HepG2 (cell line): ENCODE measurements at regions not wholly inside any gene's neighbourhood (a gene's known extent, or its start where the extent isn't known, plus 50 kb on each side); places are given as distances from the start of the nearest gene placed in this dataset.

Experiments used
- ATAC-seq: fragments of 200-7000 bp; cut with Tn5 transposase; 3 replicates; pipeline ENCODE4 v1.9.1; 2020; ENCODE audit warnings: mild to moderate bottlenecking, moderate library complexity
- BruUV-seq: library from RNA; stranded (reverse); fragments of 400-500 nt; replicated peaks from 2 replicates; lab custom pipeline; 2021; lab: Mats Ljungman, UMichigan
- CTCF ChIA-PET: fragments of 300-600 bp; formaldehyde crosslinking; extraction: SDS; loops from one replicate; lab custom pipeline; 2021; ENCODE audit warnings: low total read pairs, inconsistent platforms, low intra/inter-chr PET ratio; lab: Yijun Ruan, JAX
- POLR2A ChIA-PET: fragments of 350-600 bp; sonication (Branson Sonifier 250); formaldehyde crosslinking; loops from one replicate; lab custom pipeline; 2020; ENCODE audit warnings: antibody characterized with exemption, inconsistent platforms; lab: Yijun Ruan, JAX
- DNase-seq: peaks from one replicate; pipeline ENCODE4 v3.0.0-alpha.2; 2015; ENCODE audit warnings: low spot score
- FAIRE-seq: peaks from 3 replicates; lab custom pipeline; 2011; peaks lifted over from hg19 to GRCh38; lab: Jason Lieb, UNC
- H2AFZ ChIP-seq: one replicate; pipeline ENCODE4 v1.6.1; 2011; ENCODE audit warnings: low read length, inconsistent platforms
- H3K27ac ChIP-seq: fragments of 300-600 bp; 3 replicates; pipeline ENCODE4 v1.8.0; 2011; ENCODE audit warnings: mixed run types, mild to moderate bottlenecking, mixed read lengths, low read length, inconsistent platforms; ENCODE audit not compliant: insufficient read depth; ENCODE audit errors: extremely low read length
- H3K27me3 ChIP-seq, 2 experiments: fragments of 200-600 bp in 1 of 2; 2 replicates in 1 of 2; 3 replicates in 1 of 2; pipeline versions ENCODE4 v1.6.0 to v1.8.0; 2011; ENCODE audit warnings: low read length in 2 of 2, mild to moderate bottlenecking in 2 of 2, moderate library complexity in 2 of 2, inconsistent platforms in 1 of 2; ENCODE audit not compliant: insufficient read depth in 2 of 2, control insufficient read depth in 1 of 2
- H3K36me3 ChIP-seq, 2 experiments: fragments of 200-600 bp in 1 of 2; replicated peaks in 1 of 2; 2 replicates in 1 of 2; 3 replicates in 1 of 2; pipeline versions ENCODE4 v1.5.1 to v1.8.0; 2011; ENCODE audit warnings: low read length in 2 of 2, inconsistent platforms in 1 of 2; ENCODE audit not compliant: insufficient read depth in 2 of 2, control insufficient read depth in 1 of 2
- H3K4me1 ChIP-seq: 2 replicates; pipeline ENCODE4 v1.5.1; 2012; ENCODE audit warnings: low read length, inconsistent platforms; ENCODE audit not compliant: insufficient read depth
- H3K4me2 ChIP-seq: 2 replicates; pipeline ENCODE4 v1.6.0; 2011; ENCODE audit warnings: low read depth, low read length, inconsistent platforms
- H3K4me3 ChIP-seq, 3 experiments: fragments of 200-600 bp in 1 of 3; sonication (generic), shearing (Covaris generic) in 1 of 3; replicated peaks in 1 of 3; 2 replicates each; pipeline ENCODE4 v1.5.1; 2011 to 2016; ENCODE audit warnings: low read length in 3 of 3, inconsistent platforms in 2 of 3, low read depth in 2 of 3, mild to moderate bottlenecking in 2 of 3, control low read depth in 1 of 3, mixed read lengths in 1 of 3; ENCODE audit not compliant: insufficient read depth in 1 of 3
- H3K79me2 ChIP-seq: one replicate; pipeline ENCODE4 v1.6.1; 2011; ENCODE audit warnings: low read length, inconsistent platforms; ENCODE audit not compliant: insufficient read depth
- H3K9ac ChIP-seq: 2 replicates; pipeline ENCODE4 v1.6.0; 2011; ENCODE audit warnings: mild to moderate bottlenecking, low read depth, low read length, inconsistent platforms; ENCODE audit not compliant: insufficient read depth
- H3K9me3 ChIP-seq: 2 replicates; pipeline ENCODE4 v1.5.1; 2012; ENCODE audit warnings: mild to moderate bottlenecking, low read length
- H4K20me1 ChIP-seq: 2 replicates; pipeline ENCODE4 v1.6.0; 2011; ENCODE audit warnings: inconsistent platforms, mild to moderate bottlenecking, low read length, moderate library complexity; ENCODE audit not compliant: insufficient read depth
- CREBL2 ChIP-seq: sonication (generic); formaldehyde crosslinking; IDR thresholded peaks from 2 replicates; pipeline ENCODE4 v1.8.1; 2023; ENCODE audit warnings: missing genetic modification reagents, mild to moderate bottlenecking, borderline replicate concordance
- DRAP1 ChIP-seq: IDR thresholded peaks from 2 replicates; pipeline ENCODE4 v1.6.1; 2016; ENCODE audit warnings: missing genetic modification reagents, missing compliant biosample characterization
- EEA1 ChIP-seq: sonication (generic); formaldehyde crosslinking; IDR thresholded peaks from 2 replicates; pipeline ENCODE4 v1.5.1; 2020; ENCODE audit warnings: mild to moderate bottlenecking, missing genetic modification reagents, borderline replicate concordance
- FLYWCH1 ChIP-seq: sonication (generic); formaldehyde crosslinking; IDR thresholded peaks from 2 replicates; pipeline ENCODE4 v1.8.1; 2023; ENCODE audit warnings: mild to moderate bottlenecking, missing genetic modification reagents
- HOXD1 ChIP-seq: sonication (generic); formaldehyde crosslinking; IDR thresholded peaks from 2 replicates; pipeline ENCODE4 v1.5.0; 2020; ENCODE audit warnings: missing genetic modification reagents
- KLF15 ChIP-seq: sonication (generic); formaldehyde crosslinking; IDR thresholded peaks from 2 replicates; pipeline ENCODE4 v1.8.1; 2023; ENCODE audit warnings: borderline replicate concordance, mild to moderate bottlenecking, inconsistent platforms, missing genetic modification reagents, mixed read lengths
- MYPOP ChIP-seq: sonication (generic); formaldehyde crosslinking; IDR thresholded peaks from 2 replicates; pipeline ENCODE4 v1.8.1; 2023; ENCODE audit warnings: mild to moderate bottlenecking, moderate library complexity, missing genetic modification reagents
- NONO ChIP-seq, 2 experiments: fragments of 450-650 bp in 1 of 2; sonication (generic) in 1 of 2; formaldehyde crosslinking in 1 of 2; IDR thresholded peaks in 1 of 2; conservative IDR thresholded peaks in 1 of 2; 2 replicates each; pipeline versions ENCODE4 v1.6.1 to v1.8.0; 2017 to 2022; ENCODE audit warnings: mild to moderate bottlenecking in 1 of 2, missing genetic modification reagents in 1 of 2, moderate library complexity in 1 of 2
- NR2F1 ChIP-seq, 2 experiments: fragments of 450-650 bp in 1 of 2; formaldehyde crosslinking in 1 of 2; IDR thresholded peaks; 2 replicates each; pipeline versions ENCODE4 v1.5.0 to v1.6.1; 2016 to 2020; ENCODE audit warnings: mild to moderate bottlenecking in 1 of 2, missing compliant biosample characterization in 1 of 2, missing genetic modification reagents in 1 of 2, moderate library complexity in 1 of 2
- RARA ChIP-seq: IDR thresholded peaks from 2 replicates; pipeline ENCODE4 v1.6.1; 2016; ENCODE audit warnings: missing genetic modification reagents, missing compliant biosample characterization
- RELA ChIP-seq: sonication (generic); formaldehyde crosslinking; IDR thresholded peaks from 2 replicates; pipeline ENCODE4 v1.4.0; 2020; ENCODE audit warnings: missing genetic modification reagents
- SNAPC5 ChIP-seq: sonication (generic); formaldehyde crosslinking; IDR thresholded peaks from 2 replicates; pipeline ENCODE4 v1.8.1; 2023; ENCODE audit warnings: mild to moderate bottlenecking, missing genetic modification reagents, borderline replicate concordance
- THYN1 ChIP-seq: sonication (generic); formaldehyde crosslinking; IDR thresholded peaks from 2 replicates; pipeline ENCODE4 v1.8.1; 2023; ENCODE audit warnings: low read depth, mild to moderate bottlenecking, moderate library complexity, missing genetic modification reagents, borderline replicate concordance
- TRIM22 ChIP-seq: fragments of 450-650 bp; IDR thresholded peaks from 2 replicates; pipeline ENCODE4 v1.6.1; 2017
- ZBTB14 ChIP-seq: sonication (generic); formaldehyde crosslinking; IDR thresholded peaks from 2 replicates; pipeline ENCODE4 v1.4.0; 2020; ENCODE audit warnings: missing genetic modification reagents
- ZNF30 ChIP-seq: sonication (generic); formaldehyde crosslinking; IDR thresholded peaks from 2 replicates; pipeline ENCODE4 v1.5.0; 2020; ENCODE audit warnings: mild to moderate bottlenecking, missing genetic modification reagents
- ZNF549 ChIP-seq: sonication (generic); formaldehyde crosslinking; IDR thresholded peaks from 2 replicates; pipeline ENCODE4 v1.5.0; 2020; ENCODE audit warnings: missing genetic modification reagents
- ZNF740 ChIP-seq: sonication (generic); formaldehyde crosslinking; IDR thresholded peaks from 2 replicates; pipeline ENCODE4 v1.4.0; 2020; ENCODE audit warnings: missing genetic modification reagents
- ZNF878 ChIP-seq: sonication (generic); formaldehyde crosslinking; IDR thresholded peaks from 2 replicates; pipeline ENCODE4 v1.8.1; 2023; ENCODE audit warnings: mild to moderate bottlenecking, missing genetic modification reagents, moderate library complexity
- WGBS: methylation state at CpG from one replicate; pipeline ENCODE4 v1.1.6; 2017; ENCODE audit warnings: low lambda C conversion rate; 5-methylcytosine and 5-hydroxymethylcytosine counted together
- in situ Hi-C: cut with HindIII; loops from 2 replicates; pipeline ENCODE4 v1.10.0; 2017; ENCODE audit warnings: low pct_unique_long_range_greater_than_20kb; ENCODE audit not compliant: extremely low pct_ligation_motif_present
- intact Hi-C: fragments of 100-400 bp; cut with micrococcal nuclease; formaldehyde crosslinking; loops from one replicate; pipeline ENCODE4 v1.10.0; 2022; ENCODE audit not compliant: unreplicated experiment

GRCh38 chr4:14816623-14817261 is 185.5 kb upstream of the CPEB2 start (continued):
- no peak for TF ChIP-seq MYPOP (CRISPR knock-in tag)
- TF ChIP-seq ZNF30 (CRISPR knock-in tag), result no peak
- no peak for TF ChIP-seq ZBTB14 (CRISPR knock-in tag)
- TF ChIP-seq RELA (CRISPR knock-in tag), result no peak
- no peak for TF ChIP-seq THYN1

- 0 out of 2 replicates have a peak, but pooled peaks cover 6% of the 10 kb centered on the region for H3K9me3 ChIP-seq
- H3K79me2 ChIP-seq, result no peaks in the 10 kb centered on the region
- FAIRE-seq, result no peak
- in situ Hi-C loops (no loop called here), intact Hi-C loops (no loop called here)
- CTCF ChIA-PET, result no interaction called here
- H3K27ac ChIP-seq, result no peak overlapping the region
- 17% methylated on average over 3 of the region's 3 CpGs for WGBS
- H4K20me1 ChIP-seq, result no peaks in the 10 kb centered on the region
- no peak for ATAC-seq
- H3K36me3 ChIP-seq, result no peaks in the 10 kb centered on the region
- H3K4me3 ChIP-seq, result no peak overlapping the region
- no peaks in the 10 kb centered on the region for H3K4me1 ChIP-seq
- BruUV-seq, result no TSS peak
- POLR2A ChIA-PET, result no interaction called here
- no peaks in the 10 kb centered on the region for H3K27me3 ChIP-seq
- H3K9ac ChIP-seq, result no peak overlapping the region
- DNase-seq, result no peak
- H2AFZ ChIP-seq, result no peak overlapping the region
- H3K4me2 ChIP-seq, result no peak overlapping the region
- TF ChIP-seq HOXD1 (no peak), FLYWCH1 (CRISPR knock-in tag) (no peak), NONO (IDR thresholded peaks at IDR 0.05) (no peak), NONO (CRISPR knock-in tag; conservative IDR thresholded peaks at IDR 0.05) (no peak), ZNF878 (CRISPR knock-in tag) (no peak), ZNF740 (CRISPR knock-in tag) (no peak), CREBL2 (no peak), DRAP1 (CRISPR knock-in tag) (no peak), SNAPC5 (CRISPR knock-in tag) (no peak), RARA (no peak), EEA1 (CRISPR knock-in tag) (no peak), KLF15 (no peak), TRIM22 (no peak), NR2F1 (CRISPR knock-in tag; IDR thresholded peaks at IDR 0.05) (no peak), ZNF549 (CRISPR knock-in tag) (no peak)
These were observed 178.1 kb upstream of the CPEB2 start for GRCh38 chr4:14824189-14824588.
